GM10248 (cell line): ENCODE measurements at regions not wholly inside any gene's neighbourhood (a gene's known extent, or its start where the extent isn't known, plus 50 kb on each side); places are given as distances from the start of the nearest gene placed in this dataset.
"Not testable (repeated sequence)": the region's sequence is repeated elsewhere in the genome, so short reads cannot be mapped to it uniquely, and the experiment has no call there.

ENCODE experiments used
- CTCF ChIA-PET: fragments of 300-600 bp; sonication (Branson Sonifier 250); formaldehyde crosslinking; extraction: SDS; loops from one replicate; lab custom pipeline; 2021; ENCODE audit warnings: antibody characterized with exemption; lab: Yijun Ruan, JAX
- POLR2A ChIA-PET: fragments of 350-650 bp; sonication (Branson Sonifier 250); formaldehyde crosslinking; extraction: SDS; loops from one replicate; lab custom pipeline; 2020; ENCODE audit warnings: antibody characterized with exemption; lab: Yijun Ruan, JAX
- DNase-seq: peaks from one replicate; pipeline ENCODE4 v3.0.0; 2012; ENCODE audit errors: extremely low spot score
- TF ChIP-seq, protein P1 (sequence below): IDR thresholded peaks from 2 replicates; pipeline ENCODE4 v1.5.1; 2012; ENCODE audit warnings: mild to moderate bottlenecking, low read depth; ENCODE audit errors: extremely low read depth, missing control alignments, control extremely low read depth

DNA sequence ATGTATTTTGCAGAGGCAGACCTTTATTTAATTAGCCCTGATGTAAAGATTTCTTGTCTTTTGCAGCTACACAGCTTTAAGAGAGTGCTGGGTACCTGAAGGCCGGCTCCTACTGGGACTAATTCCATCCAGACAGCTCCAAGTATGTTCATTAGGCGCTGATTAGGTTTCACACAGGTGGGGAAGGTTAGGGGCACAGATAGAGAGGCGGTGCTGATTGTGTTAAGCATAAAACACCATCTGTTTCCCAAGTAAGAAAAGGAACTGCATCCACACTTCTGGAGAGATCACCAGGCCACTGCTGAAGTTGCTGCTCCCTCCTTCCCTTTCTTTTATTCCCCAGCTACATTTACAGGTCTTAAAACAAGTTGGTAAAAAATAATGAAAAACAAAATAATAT, 349.5 kb downstream of the ZIC3 start:
- POLR2A ChIA-PET: no interaction called here
- no peak for DNase-seq
- TF ChIP-seq, protein P1, sequence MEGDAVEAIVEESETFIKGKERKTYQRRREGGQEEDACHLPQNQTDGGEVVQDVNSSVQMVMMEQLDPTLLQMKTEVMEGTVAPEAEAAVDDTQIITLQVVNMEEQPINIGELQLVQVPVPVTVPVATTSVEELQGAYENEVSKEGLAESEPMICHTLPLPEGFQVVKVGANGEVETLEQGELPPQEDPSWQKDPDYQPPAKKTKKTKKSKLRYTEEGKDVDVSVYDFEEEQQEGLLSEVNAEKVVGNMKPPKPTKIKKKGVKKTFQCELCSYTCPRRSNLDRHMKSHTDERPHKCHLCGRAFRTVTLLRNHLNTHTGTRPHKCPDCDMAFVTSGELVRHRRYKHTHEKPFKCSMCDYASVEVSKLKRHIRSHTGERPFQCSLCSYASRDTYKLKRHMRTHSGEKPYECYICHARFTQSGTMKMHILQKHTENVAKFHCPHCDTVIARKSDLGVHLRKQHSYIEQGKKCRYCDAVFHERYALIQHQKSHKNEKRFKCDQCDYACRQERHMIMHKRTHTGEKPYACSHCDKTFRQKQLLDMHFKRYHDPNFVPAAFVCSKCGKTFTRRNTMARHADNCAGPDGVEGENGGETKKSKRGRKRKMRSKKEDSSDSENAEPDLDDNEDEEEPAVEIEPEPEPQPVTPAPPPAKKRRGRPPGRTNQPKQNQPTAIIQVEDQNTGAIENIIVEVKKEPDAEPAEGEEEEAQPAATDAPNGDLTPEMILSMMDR: no peak
- CTCF ChIA-PET: interaction anchor here (1.2 kb wide), 1 partner anchor 10 kb away, joined by 3 read pairs; no protein-coding TSS in a partner anchor

DNA sequence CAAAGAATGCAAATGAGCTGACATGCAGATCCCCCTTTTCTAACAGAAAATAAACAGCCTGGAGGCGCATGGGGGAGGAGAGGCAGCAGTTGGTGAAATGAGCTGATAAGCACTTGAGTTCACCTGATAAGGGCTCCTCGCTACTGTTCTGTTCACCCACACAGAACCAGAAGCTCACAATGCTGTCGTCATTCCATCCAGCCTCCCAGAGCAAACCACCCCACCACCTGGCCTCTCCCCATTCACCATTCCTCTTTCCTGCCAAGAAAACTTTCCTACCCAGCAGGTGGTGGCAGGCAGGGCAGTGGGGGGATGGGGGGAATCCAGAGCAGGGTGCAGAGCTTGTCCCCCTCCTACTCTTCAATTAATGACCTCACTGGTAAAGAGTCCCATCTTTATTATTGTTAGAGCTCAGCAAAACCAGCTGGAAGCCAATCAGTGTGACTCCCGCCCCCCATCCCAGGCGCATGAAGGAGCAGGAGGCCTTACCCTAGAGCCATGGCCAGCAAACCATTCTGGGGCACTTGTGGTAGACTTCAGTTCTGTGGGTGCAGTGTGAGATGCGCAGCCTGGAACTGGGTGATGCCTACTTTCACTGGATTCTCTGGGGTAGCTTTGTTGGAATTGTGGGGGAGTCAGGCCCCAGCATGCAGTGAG, 350.3 kb downstream of the ZIC3 start:
- CTCF ChIA-PET: interaction anchor here (1.2 kb wide), 1 partner anchor 10 kb away, joined by 3 read pairs; no protein-coding TSS in a partner anchor
- no peak for DNase-seq
- POLR2A ChIA-PET: no interaction called here
- TF ChIP-seq, protein P1: no peak

DNA sequence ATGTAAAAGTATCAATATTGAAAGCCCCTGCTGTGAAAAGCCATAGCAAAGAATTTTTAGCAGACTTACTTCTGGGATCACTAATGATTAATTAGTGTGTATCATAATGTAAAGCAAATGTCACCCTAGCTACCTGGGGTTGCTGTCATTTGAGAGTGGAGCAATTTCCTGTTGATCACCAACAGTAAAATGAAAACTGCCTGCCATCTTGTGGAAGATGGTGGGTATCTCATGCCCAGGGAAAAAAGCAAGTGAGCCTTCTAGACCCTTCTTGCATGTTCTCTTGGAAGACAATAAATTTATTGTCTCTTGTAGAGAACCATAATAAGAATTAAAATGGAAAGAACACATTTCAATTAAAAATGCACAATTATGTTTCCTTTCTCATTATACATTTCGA, 360.2 kb downstream of the ZIC3 start:
- ChIA-PET POLR2A (no interaction called here), CTCF (interaction anchor here (0.7 to 1.2 kb wide), 3 partner anchors 10 to 15 kb away, joined by 3 read pairs; no protein-coding TSS in a partner anchor)
- no peak for DNase-seq
- TF ChIP-seq, protein P1: no peak

DNA sequence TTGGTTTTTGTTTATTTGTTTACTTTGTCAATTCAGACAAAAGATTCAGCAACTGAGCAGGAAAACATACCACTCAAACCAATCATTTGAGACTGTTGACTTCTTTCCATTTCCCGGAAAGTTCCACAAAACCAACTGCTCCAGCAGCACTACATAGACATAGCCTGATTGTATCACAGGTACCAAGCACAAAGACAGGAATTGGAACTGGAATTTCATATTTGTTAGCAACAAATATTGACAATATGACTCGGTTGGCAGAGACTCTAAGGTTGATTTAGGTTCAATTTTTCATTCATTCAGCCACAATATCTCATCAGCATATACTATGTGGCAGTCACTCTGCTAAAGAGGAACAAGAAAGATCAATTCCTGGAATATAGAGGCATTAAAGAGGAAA, 364.0 kb downstream of the ZIC3 start:
- POLR2A ChIA-PET: no interaction called here
- CTCF ChIA-PET: no interaction called here
- no peak for DNase-seq
- TF ChIP-seq, protein P1: no peak

DNA sequence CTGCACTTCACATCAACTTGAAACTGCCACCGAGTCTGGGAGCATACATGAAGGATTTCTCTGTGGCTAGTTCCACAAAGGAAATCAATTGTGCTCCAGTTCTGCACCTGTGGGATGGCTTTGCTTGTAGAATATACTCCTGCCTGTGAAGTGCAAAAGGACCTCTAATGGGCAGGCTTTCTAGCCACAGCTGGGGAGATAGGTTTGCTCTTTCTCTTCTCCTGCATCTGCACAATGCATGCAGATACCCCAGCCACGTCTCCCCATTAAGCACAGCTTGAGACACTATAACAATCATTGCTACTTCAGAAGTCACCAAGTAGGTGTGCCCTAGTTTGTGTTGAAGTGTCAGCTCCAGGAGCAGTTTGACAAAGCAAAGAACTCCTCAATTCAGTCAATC, 364.6 kb downstream of the ZIC3 start:
- no peak for DNase-seq
- TF ChIP-seq, protein P1: no peak
- POLR2A ChIA-PET: no interaction called here
- CTCF ChIA-PET: no interaction called here

DNA sequence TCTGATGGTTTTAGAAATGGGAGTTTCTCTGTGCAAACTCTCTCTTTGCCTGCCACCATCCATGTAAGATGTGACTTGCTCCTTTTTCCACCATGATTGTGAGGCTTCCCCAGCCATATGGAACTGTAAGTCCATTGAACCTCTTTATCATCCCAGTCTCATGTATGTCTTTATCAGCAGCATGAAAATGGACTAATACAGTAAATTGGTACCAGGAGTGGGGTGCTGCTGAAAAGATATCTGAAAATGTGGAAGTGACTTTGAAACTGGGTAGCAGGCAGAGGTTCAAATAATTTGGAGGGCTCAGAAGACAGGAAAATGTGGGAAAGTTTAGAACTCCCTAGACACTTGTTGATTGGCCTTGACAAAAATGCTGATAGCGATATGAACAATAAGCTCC, 368.3 kb downstream of the ZIC3 start:
- DNase-seq, POLR2A ChIA-PET, CTCF ChIA-PET: not testable (repeated sequence)

DNA sequence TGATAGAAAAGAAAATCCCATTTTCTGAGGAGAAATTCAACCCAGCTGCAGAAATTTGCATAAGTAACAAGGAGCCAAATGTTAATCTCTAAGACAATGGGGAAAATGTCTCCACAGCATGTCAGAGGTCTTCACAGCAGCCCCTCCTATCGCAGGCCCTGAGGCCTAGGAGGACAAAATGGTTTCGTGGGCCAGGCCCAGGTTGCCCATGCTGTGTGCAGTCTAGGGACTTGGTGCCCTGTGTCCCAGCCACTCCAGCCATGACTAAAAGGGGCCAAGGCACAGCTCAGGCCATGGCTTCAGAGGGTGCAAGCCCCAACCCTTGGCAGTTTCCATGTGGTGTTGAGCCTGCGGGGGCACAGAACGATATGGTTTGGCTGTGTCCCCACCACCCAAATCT, 369.0 kb downstream of the ZIC3 start:
- DNase-seq, POLR2A ChIA-PET, CTCF ChIA-PET: not testable (repeated sequence)
